ENCODE measurements at regions not wholly inside any gene's neighbourhood (a gene's known extent, or its start where the extent isn't known, plus 50 kb on each side); places are given as distances from the start of the nearest gene placed in this dataset.

DNA sequence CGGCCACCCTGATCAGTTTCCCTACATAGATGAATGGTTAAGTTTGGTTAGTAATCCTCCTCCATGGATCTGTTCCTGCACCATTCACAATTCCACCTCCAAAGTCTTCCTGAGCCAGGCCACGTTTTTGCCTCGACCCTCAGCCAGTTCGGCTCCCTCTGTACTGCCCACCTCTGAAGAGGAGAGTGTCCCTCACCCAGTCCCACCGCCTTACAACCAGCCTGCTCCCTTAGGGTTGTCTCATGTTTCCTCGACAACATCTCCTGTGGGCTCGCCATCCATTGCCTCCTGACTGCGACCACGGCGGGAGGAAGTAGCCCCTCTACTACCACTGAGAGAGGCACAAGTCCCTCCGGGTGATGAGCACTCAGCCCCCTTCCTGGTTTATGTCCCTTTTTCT is 338.0 kb upstream of the CNTNAP5 start:
- TF ChIP-seq POLR2AphosphoS5 (IDR thresholded peaks at IDR 0.05; ENCODE audit: low read depth, low read length) = no peak
- no peak for TF ChIP-seq POLR2A (IDR thresholded peaks at IDR 0.05; ENCODE audit: low read depth, low read length)
- no peak for TF ChIP-seq SPI1 (IDR thresholded peaks at IDR 0.05; ENCODE audit: low read depth, low read length)

Data from GM12891 (cell line).